ENCODE measurements at regions not wholly inside any gene's neighbourhood (a gene's known extent, or its start where the extent isn't known, plus 50 kb on each side); places are given as distances from the start of the nearest gene placed in this dataset.

GRCh38 chr6:11961923-11962322 is 50.2 kb upstream of the HIVEP1 start:
- H4K20me1 ChIP-seq (ENCODE audit: control insufficient read depth, extremely low read depth, insufficient read depth, low read length): no peaks in the 10 kb centered on the region
- TF ChIP-seq EZH2 (IDR thresholded peaks at IDR 0.05; ENCODE audit: low read length): no peak
- TF ChIP-seq CTCF (optimal IDR thresholded peaks at IDR 0.05 in 1 of 3, IDR thresholded peaks at IDR 0.05 in 1 of 3, conservative IDR thresholded peaks at IDR 0.05 in 1 of 3; ENCODE audit: extremely low read depth in 1 of 3, insufficient read depth in 2 of 3, low read length in 3 of 3): no peak
- no peak overlapping the region for H3K9ac ChIP-seq (ENCODE audit: control insufficient read depth, extremely low read depth, insufficient read depth, low read length)
- FAIRE-seq: no peak
- H3K4me3 ChIP-seq (ENCODE audit: control insufficient read depth in 2 of 3, extremely low read depth in 1 of 3, insufficient read depth in 2 of 3, low read depth in 1 of 3, low read length in 3 of 3): no peak overlapping the region
- DNase-seq (ENCODE audit: low read depth, low spot score): no peak
- H3K4me1 ChIP-seq (ENCODE audit: control insufficient read depth, extremely low read depth, insufficient read depth, low read length): peaks cover 5% of the 10 kb centered on the region
- H3K27me3 ChIP-seq (ENCODE audit: control insufficient read depth, extremely low read depth, insufficient read depth, low read length): no peaks in the 10 kb centered on the region
- H3K36me3 ChIP-seq (ENCODE audit: control insufficient read depth in 2 of 2, extremely low read depth in 1 of 2, insufficient read depth in 2 of 2, low read length in 2 of 2): no peaks in the 10 kb centered on the region
- H3K9me3 ChIP-seq (ENCODE audit: control insufficient read depth, low read depth, low read length): no peaks in the 10 kb centered on the region
- H3K9me1 ChIP-seq (ENCODE audit: control insufficient read depth, extremely low read depth, insufficient read depth, low read length): no peaks in the 10 kb centered on the region
- dilution Hi-C loops (cut with MboI; ENCODE audit: extremely low pct_ligation_motif_present, low sequenced_read_pairs): no loop called here
- H3K79me2 ChIP-seq (ENCODE audit: control insufficient read depth, insufficient read depth, low read length): no peaks in the 10 kb centered on the region
- H2AFZ ChIP-seq (ENCODE audit: control insufficient read depth, low read length): no peak overlapping the region
- H3K4me2 ChIP-seq (ENCODE audit: control insufficient read depth, extremely low read depth, insufficient read depth, low read depth, low read length): no peak overlapping the region
- no peak overlapping the region for H3K27ac ChIP-seq (ENCODE audit: control insufficient read depth, insufficient read depth, low read length)

DNA sequence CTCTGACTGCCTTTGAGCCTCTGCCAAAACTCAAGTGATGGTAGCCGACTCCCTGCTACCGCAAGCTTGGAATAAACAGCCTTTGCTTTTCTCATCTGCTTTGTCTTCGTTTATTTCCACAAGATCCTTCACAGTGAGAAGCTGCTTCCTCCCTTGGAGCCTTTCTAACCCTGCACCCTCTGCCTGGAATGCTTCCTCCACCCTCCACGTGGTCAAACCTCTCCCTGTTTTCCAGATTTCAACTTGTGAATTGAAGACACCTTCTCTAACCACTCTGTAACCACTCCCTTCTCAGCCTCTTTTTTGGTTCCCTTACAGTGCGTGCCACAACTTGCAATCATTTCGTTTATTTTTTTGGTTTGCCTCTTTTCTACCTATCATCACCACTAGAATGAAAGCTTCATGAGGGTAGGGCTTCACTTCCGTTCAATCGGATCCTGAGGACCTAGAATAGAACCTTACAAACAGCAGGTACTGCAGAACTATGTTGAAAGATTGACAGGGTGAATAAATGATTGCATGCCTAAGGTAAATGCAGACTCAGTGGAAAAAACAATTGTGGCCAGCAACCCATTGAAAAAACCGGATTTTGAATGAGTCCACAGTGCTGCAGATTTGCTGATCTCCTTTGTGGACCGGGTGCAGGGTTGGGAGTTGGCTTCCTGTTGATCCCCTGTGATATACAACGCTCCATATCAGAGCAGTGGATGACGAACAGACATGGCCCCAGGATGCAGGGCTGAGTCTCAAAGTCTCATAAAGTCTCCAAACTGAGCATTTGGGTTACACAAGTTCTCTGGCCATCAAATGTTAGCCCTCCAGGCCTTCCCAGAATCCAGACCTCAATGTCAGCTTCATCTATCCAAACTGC is 51.0 kb upstream of the HIVEP1 start:
- H3K9me3 ChIP-seq (ENCODE audit: control insufficient read depth, low read depth, low read length): no peaks in the 10 kb centered on the region
- dilution Hi-C loops (cut with MboI; ENCODE audit: extremely low pct_ligation_motif_present, low sequenced_read_pairs): no loop called here
- H3K27me3 ChIP-seq (ENCODE audit: control insufficient read depth, extremely low read depth, insufficient read depth, low read length): no peaks in the 10 kb centered on the region
- H3K9ac ChIP-seq (ENCODE audit: control insufficient read depth, extremely low read depth, insufficient read depth, low read length): no peak overlapping the region
- H3K9me1 ChIP-seq (ENCODE audit: control insufficient read depth, extremely low read depth, insufficient read depth, low read length): no peaks in the 10 kb centered on the region
- DNase-seq (ENCODE audit: low read depth, low spot score): no peak
- no peaks in the 10 kb centered on the region for H3K79me2 ChIP-seq (ENCODE audit: control insufficient read depth, insufficient read depth, low read length)
- no peaks in the 10 kb centered on the region for H4K20me1 ChIP-seq (ENCODE audit: control insufficient read depth, extremely low read depth, insufficient read depth, low read length)
- no peak overlapping the region for H3K27ac ChIP-seq (ENCODE audit: control insufficient read depth, insufficient read depth, low read length)
- TF ChIP-seq EZH2 (IDR thresholded peaks at IDR 0.05; ENCODE audit: low read length): no peak
- no peak for TF ChIP-seq CTCF (optimal IDR thresholded peaks at IDR 0.05 in 1 of 3, IDR thresholded peaks at IDR 0.05 in 1 of 3, conservative IDR thresholded peaks at IDR 0.05 in 1 of 3; ENCODE audit: extremely low read depth in 1 of 3, insufficient read depth in 2 of 3, low read length in 3 of 3)
- FAIRE-seq: no peak
- H3K4me2 ChIP-seq (ENCODE audit: control insufficient read depth, extremely low read depth, insufficient read depth, low read depth, low read length): no peak overlapping the region
- peaks cover 5% of the 10 kb centered on the region for H3K4me1 ChIP-seq (ENCODE audit: control insufficient read depth, extremely low read depth, insufficient read depth, low read length)
- no peaks in the 10 kb centered on the region for H3K36me3 ChIP-seq (ENCODE audit: control insufficient read depth in 2 of 2, extremely low read depth in 1 of 2, insufficient read depth in 2 of 2, low read length in 2 of 2)
- peak overlapping the region; percentile 37 for H2AFZ ChIP-seq (ENCODE audit: control insufficient read depth, low read length)
- no peak overlapping the region for H3K4me3 ChIP-seq (ENCODE audit: control insufficient read depth in 2 of 3, extremely low read depth in 1 of 3, insufficient read depth in 2 of 3, low read depth in 1 of 3, low read length in 3 of 3)
